GM18861 (cell line): ENCODE measurements at regions not wholly inside any gene's neighbourhood (a gene's known extent, or its start where the extent isn't known, plus 50 kb on each side); places are given as distances from the start of the nearest gene placed in this dataset.
A peak's percentile ranks its signal among the peaks of the same experiment; 100 is the strongest.

Experiments
- ATAC-seq: cut with Tn5 transposase; IDR thresholded peaks from one replicate; pipeline ENCODE4 v1.9.1; 2021; ENCODE audit not compliant: unreplicated experiment

DNA sequence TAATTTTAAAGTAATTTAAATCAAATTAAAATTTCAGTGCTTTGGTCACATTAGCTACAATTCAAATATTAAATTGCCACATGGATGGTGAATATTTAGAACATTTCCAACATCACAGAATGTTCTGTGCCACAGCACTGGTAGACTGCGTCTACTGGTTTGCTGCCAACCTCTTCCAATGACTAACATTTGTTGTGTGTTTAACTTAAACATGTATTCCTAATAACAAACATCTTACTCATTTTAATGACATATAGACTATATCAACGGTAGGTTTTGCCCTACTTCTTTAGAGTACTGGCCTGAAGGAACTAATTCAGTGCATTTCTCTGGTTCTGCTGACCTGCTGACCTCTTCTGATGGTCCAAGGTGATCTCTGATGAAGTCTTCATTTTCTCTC lies 157.6 kb downstream of the DCK start:
- no peak for ATAC-seq

GRCh38 chr4:71156616-71157015 lies 163.2 kb downstream of the DCK start:
- no peak for ATAC-seq

DNA sequence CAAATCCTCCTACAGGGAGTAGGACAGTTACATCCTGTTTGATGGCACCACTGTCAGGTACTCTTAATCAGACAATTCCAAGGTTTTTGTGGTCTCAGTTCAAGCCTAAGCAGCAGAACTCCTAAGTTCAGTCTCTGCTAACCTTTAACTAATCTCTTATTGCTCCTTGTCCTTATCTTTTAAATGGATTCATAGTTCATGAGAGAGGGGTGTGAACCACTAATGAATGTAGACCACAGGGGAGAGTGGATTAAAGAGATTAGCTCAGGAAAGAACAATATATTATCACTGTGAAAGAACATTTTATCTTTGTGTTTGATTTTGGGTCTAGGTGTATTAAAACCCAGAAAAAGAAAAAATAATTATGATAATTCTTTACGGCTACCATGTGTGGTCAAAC lies 168.9 kb downstream of the DCK start:
- ATAC-seq, result no peak

GRCh38 chr4:71163317-71163716 lies 169.9 kb downstream of the DCK start:
- no peak for ATAC-seq

- ATAC-seq, result no peak
Measured at GRCh38 chr4:71167083-71167482, 171.7 kb upstream of the SLC4A4 start.

GRCh38 chr4:71171592-71171991 lies 167.2 kb upstream of the SLC4A4 start:
- ATAC-seq, result no peak

DNA sequence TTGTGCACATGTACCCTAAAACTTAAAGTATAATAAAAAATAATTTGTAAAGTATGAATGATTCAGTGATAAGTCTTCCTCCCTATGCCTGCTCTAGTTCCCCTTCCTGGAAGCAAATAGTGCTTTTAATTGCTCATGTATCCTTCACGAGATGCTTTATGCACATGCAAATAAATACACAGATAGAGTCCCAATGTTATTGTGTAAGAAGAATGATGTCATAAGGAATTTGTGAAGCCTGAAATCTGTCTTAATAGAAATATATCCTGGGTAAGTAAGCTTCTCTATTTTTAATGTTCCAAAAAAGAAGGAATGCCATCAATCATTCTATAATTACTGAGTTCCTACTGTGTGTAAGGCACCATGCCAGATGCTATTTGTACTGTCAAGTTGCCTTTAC lies 157.5 kb upstream of the SLC4A4 start:
- ATAC-seq, result no peak

GRCh38 chr4:71184195-71184781 lies 154.5 kb upstream of the SLC4A4 start:
- ATAC-seq, result peak; percentile 62

- ATAC-seq, result no peak
Measured at GRCh38 chr4:71185037-71185436, 153.8 kb upstream of the SLC4A4 start.

GRCh38 chr4:71186257-71186565 lies 152.6 kb upstream of the SLC4A4 start:
- no peak for ATAC-seq

- ATAC-seq, result no peak
Measured at GRCh38 chr4:71186566-71187403, 152.0 kb upstream of the SLC4A4 start.

- ATAC-seq, result peak; percentile 35
Measured at GRCh38 chr4:71187404-71188155, 151.2 kb upstream of the SLC4A4 start.

DNA sequence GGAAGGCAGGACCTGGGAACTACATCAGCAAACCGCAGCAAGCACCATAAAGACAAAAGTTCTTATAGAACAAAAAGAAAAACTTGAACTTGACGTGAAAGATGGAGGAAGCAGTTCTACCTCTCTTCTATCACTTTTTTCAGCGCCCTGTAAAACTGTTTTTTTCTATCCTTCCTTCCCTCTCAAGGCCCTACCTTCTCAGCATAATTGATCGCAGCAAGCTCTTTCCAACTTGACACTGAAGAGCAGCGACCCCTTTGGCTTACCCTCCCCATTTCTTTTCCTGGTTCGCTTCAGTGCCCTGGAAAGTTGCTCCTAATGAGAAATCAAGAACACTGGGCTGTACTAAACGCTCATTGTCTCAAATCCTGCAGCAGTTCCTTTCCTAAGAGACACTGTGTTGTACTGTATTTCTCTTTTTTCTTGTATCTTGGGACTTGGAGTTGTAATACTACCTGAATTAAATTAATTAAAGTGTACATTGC lies 150.6 kb upstream of the SLC4A4 start:
- no peak for ATAC-seq

DNA sequence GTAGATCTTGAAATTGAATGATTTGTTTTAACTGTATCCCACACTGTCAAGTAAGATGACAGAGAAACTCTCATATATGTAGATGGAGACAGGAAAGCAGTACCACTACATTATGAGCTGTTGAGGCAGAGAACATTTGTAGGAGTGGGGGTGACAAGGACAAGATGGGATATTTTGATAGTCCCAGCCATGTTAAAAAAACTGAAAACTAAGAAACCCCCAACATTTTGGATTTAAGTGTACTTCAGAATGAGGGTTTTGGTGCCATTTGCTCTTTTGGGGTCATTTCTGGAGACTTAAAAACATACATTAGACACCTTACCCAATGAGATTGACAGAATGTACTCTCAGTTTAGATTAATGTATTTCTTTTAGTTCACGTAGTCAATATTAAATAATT lies 149.9 kb upstream of the SLC4A4 start:
- ATAC-seq, result no peak

GRCh38 chr4:71189471-71189870 lies 149.3 kb upstream of the SLC4A4 start:
- ATAC-seq, result no peak

DNA sequence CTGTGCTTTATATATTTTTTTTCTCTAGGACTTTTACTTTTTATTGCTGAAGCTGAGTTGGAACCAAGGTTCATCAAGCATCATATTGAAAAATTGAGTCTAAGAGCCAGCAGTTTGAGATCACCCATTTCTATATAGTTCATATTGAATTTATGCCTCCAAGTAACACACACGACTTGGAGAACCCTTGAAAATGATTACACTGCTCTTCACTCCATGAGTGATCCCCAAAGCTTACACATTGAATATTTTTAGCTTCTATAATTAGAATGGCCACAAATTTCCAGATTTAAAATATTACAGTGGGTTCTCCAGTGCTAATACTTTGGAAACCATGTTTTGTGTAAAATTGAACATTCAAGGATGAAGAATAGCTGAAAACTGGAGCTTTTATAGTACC lies 144.4 kb upstream of the SLC4A4 start:
- ATAC-seq, result no peak

GRCh38 chr4:71195924-71196323 lies 142.9 kb upstream of the SLC4A4 start:
- ATAC-seq, result no peak

DNA sequence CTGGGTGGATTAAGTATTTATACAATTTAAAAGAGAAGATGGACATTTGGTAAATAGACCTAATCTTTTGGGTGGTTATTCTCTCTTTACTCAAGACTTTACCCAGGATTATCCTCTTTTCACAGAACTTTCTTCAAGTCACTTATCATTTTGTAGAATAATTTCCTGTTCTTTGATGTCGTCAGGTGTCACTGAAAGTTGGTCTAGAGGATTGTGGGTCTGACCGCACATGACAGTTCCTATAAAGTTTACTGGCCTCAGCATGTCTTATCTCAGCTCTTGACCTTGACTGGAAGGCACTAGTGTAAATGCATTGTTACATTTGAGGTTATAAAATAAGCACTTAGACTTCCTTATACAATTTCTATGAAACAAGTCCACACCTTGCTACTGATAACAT lies 139.9 kb upstream of the SLC4A4 start:
- ATAC-seq, result no peak

- ATAC-seq, result no peak
Measured at GRCh38 chr4:71201057-71201456, 137.8 kb upstream of the SLC4A4 start.

DNA sequence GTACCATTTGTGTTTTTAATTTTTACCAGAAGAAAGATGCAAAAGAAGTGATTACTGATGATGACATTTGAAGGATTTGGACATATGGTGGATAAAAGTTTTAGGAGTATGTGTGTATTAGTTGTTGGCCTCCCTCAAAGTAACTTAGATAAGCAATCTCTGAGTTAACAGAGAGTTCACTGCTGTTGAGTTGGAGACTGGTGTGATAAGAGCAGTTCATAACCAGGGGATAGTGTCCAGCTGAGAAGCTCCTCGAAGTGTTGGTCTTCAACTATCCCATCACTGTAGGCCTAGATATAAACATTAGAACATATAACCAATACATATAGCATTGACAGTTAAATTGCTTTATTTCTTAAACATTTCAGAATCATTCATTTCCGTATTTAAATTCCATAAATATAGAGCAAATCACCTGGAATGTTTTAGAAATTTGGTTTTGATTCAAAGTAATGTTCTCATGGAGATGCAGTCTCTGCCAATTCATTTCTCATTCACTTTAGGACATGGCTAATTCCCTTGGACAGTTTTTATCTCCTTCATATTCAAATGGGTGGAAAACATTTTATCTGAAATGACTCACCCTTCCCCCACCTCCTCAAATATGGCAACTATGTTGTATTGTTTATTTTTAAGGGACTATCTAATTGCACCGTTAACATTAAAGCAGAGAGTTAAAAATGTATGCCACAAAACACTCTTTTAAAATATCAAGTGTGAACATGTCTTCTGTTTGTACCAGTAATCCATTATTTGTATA lies 136.8 kb upstream of the SLC4A4 start:
- ATAC-seq, result no peak

DNA sequence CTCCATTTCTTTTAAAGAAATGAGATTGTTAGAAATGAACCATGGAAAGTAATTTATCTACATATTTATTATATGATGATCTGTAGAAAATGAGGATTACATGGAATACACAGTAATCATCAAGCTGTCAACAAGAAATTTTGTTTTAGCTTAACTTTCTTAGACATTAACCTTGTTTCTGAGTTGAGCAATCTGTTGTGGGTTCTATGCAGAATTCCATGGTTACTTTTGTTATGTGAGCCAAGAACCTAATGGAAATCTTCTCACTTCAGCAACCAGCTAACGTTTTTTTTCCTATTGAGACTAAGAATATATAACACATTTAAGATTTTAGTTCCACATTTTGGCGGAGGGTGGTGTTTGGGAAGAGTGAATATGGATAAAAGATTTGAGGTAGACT lies 136.1 kb upstream of the SLC4A4 start:
- ATAC-seq, result no peak
